ENCODE measurements at regions not wholly inside any gene's neighbourhood (a gene's known extent, or its start where the extent isn't known, plus 50 kb on each side); places are given as distances from the start of the nearest gene placed in this dataset.

DNA sequence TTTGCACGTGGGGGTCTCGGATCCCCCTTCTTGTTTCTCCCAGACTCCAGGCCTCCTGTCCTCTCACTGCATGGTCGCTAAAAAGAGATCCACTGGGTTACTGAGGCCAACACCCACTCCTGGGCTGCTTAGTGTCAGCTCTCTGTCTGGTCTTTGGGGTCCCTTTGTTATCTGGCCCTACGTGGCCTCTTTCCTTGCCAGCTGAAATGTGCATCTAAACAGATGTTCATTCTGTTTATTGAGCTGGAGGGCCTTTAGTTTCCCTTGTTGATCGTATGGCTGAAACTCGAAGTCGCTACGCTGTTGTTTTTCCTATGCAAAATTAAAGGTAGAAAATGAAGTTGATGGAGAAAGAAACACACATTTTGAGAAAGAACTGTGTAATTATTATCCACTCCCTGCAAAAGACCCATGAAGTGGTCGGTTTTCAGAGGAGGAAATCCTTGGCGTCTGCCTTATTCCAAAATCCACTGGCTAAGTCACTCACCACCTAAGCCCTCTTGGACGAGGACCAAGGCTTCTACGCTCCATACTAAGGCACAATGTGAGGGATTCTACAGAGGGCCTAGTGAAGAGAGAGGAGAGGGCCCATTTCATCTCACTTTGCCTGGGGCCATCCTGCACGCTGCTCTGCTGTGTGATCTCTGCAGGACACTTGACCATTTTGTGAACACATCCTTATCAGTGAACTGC is 105.3 kb downstream of the GLI2 start:
- TF ChIP-seq ELF4 (IDR thresholded peaks at IDR 0.05) (no peak), NFRKB (IDR thresholded peaks at IDR 0.05) (no peak), PKNOX1 (IDR thresholded peaks at IDR 0.05) (no peak), L3MBTL2 (conservative IDR thresholded peaks at IDR 0.05) (no peak), FOXK2 (IDR thresholded peaks at IDR 0.05) (no peak), TARDBP (IDR thresholded peaks at IDR 0.05) (no peak), CTBP1 (IDR thresholded peaks at IDR 0.05; ENCODE audit: borderline replicate concordance) (no peak), ARNT (IDR thresholded peaks at IDR 0.05) (no peak), FOXA1 (IDR thresholded peaks at IDR 0.05) (no peak), FOXM1 (IDR thresholded peaks at IDR 0.05; ENCODE audit: borderline replicate concordance) (no peak), SUZ12 (IDR thresholded peaks at IDR 0.05) (no peak)
